H1 (cell line): ENCODE measurements at regions not wholly inside any gene's neighbourhood (a gene's known extent, or its start where the extent isn't known, plus 50 kb on each side); places are given as distances from the start of the nearest gene placed in this dataset.

Source experiments
- KDM1A ChIP-seq: fragments of 200-600, 300-600 bp; sonication (generic); IDR thresholded peaks from 2 replicates; pipeline ENCODE4 v1.7.1; 2016; ENCODE audit warnings: mild to moderate bottlenecking, low read length, borderline replicate concordance

GRCh38 chr22:48506506-48507145, 1321.0 kb downstream of the BRD1 start (continued):
- no peak for TF ChIP-seq KDM1A
